ENCODE measurements at regions not wholly inside any gene's neighbourhood (a gene's known extent, or its start where the extent isn't known, plus 50 kb on each side); places are given as distances from the start of the nearest gene placed in this dataset.
"Not testable (repeated sequence)": the region's sequence is repeated elsewhere in the genome, so short reads cannot be mapped to it uniquely, and the experiment has no call there.

GRCh38 chr10:2883238-2883637 lies 184.1 kb upstream of the PFKP start:
- Histone ChIP-seq H3K4me3 (no peak overlapping the region), H3K36me3 (no peaks in the 10 kb centered on the region), H3K27ac (no peak overlapping the region), H3K27me3 (no peaks in the 10 kb centered on the region), H3K4me1 (no peaks in the 10 kb centered on the region), H3K9me3 (no peaks in the 10 kb centered on the region)
- 83 to 84% methylated on average over 1 of the region's 1 CpG for WGBS, 2 donors (ENCODE audit: low coverage in 1 of 2)
- TF ChIP-seq POLR2A (IDR thresholded peaks at IDR 0.05), result no peak
- DNase-seq, result no peak
- intact Hi-C loops (cut with DNase I; ENCODE audit: low total_unique reads), result no loop called here
- in situ Hi-C loops (cut with MboI; ENCODE audit: low pct_ligation_motif_present in 1 of 4, low pct_unique_long_range_greater_than_20kb in 1 of 4, low sequenced_read_pairs in 3 of 4), result no loop called here

- in situ Hi-C loops (cut with MboI; ENCODE audit: low pct_ligation_motif_present in 1 of 4, low pct_unique_long_range_greater_than_20kb in 1 of 4, low sequenced_read_pairs in 3 of 4), result no loop called here
- DNase-seq, result no peak
- intact Hi-C loops (cut with DNase I; ENCODE audit: low total_unique reads), result no loop called here
- Histone ChIP-seq H3K36me3 (no peaks in the 10 kb centered on the region), H3K4me3 (no peak overlapping the region), H3K4me1 (no peaks in the 10 kb centered on the region), H3K27ac (no peak overlapping the region), H3K27me3 (no peaks in the 10 kb centered on the region), H3K9me3 (no peaks in the 10 kb centered on the region)
- 70 to 75% methylated on average over 9 of the region's 9 CpGs for WGBS, 2 donors (ENCODE audit: low coverage in 1 of 2)
- TF ChIP-seq POLR2AphosphoS5 (IDR thresholded peaks at IDR 0.05), result no peak
- no peak for TF ChIP-seq EP300 (IDR thresholded peaks at IDR 0.05; ENCODE audit: low read depth)
- no peak for TF ChIP-seq CTCF (IDR thresholded peaks at IDR 0.05)
- TF ChIP-seq POLR2A (IDR thresholded peaks at IDR 0.05), result no peak
Observed at GRCh38 chr10:2882628-2883027, 184.7 kb upstream of the PFKP start.

- Histone ChIP-seq H3K27ac (no peak overlapping the region), H3K36me3 (no peaks in the 10 kb centered on the region), H3K4me1 (no peaks in the 10 kb centered on the region), H3K27me3 (no peaks in the 10 kb centered on the region), H3K4me3 (no peak overlapping the region), H3K9me3 (no peaks in the 10 kb centered on the region)
- 42 to 50% methylated on average over 6 of the region's 6 CpGs for WGBS, 2 donors (ENCODE audit: low coverage in 1 of 2)
- no peak for DNase-seq
- intact Hi-C loops (cut with DNase I; ENCODE audit: low total_unique reads) (no loop called here), in situ Hi-C loops (cut with MboI; ENCODE audit: low pct_ligation_motif_present in 1 of 4, low pct_unique_long_range_greater_than_20kb in 1 of 4, low sequenced_read_pairs in 3 of 4) (no loop called here)
- TF ChIP-seq EP300 (IDR thresholded peaks at IDR 0.05; ENCODE audit: low read depth) (no peak), POLR2A (IDR thresholded peaks at IDR 0.05) (no peak), CTCF (IDR thresholded peaks at IDR 0.05) (no peak), POLR2AphosphoS5 (IDR thresholded peaks at IDR 0.05) (no peak)
Observed at GRCh38 chr10:2881720-2882620, 185.4 kb upstream of the PFKP start.

- H3K4me3 ChIP-seq; DNase-seq; H3K36me3 ChIP-seq; H3K9me3 ChIP-seq; H3K27ac ChIP-seq; in situ Hi-C loops (cut with MboI; ENCODE audit: low pct_ligation_motif_present in 1 of 4, low pct_unique_long_range_greater_than_20kb in 1 of 4, low sequenced_read_pairs in 3 of 4); H3K27me3 ChIP-seq; H3K4me1 ChIP-seq; intact Hi-C loops (cut with DNase I; ENCODE audit: low total_unique reads): not testable (repeated sequence)
- WGBS, 2 donors (ENCODE audit: low coverage in 1 of 2), result 91 to 100% methylated on average over 1 to 2 of the region's 2 CpGs
Observed at GRCh38 chr10:2880050-2880449, 187.3 kb upstream of the PFKP start.

GRCh38 chr10:2878818-2879217 lies 188.5 kb upstream of the PFKP start:
- WGBS, 2 donors (ENCODE audit: low coverage in 1 of 2), result 52 to 57% methylated on average over 5 to 8 of the region's 8 CpGs
- H3K4me1 ChIP-seq, result no peaks in the 10 kb centered on the region
- no peak for TF ChIP-seq CTCF (IDR thresholded peaks at IDR 0.05)
- no peak for TF ChIP-seq EP300 (IDR thresholded peaks at IDR 0.05; ENCODE audit: low read depth)
- no peak for TF ChIP-seq POLR2AphosphoS5 (IDR thresholded peaks at IDR 0.05)
- no peak for TF ChIP-seq POLR2A (IDR thresholded peaks at IDR 0.05)
- H3K27ac ChIP-seq, result no peak overlapping the region
- no peak overlapping the region for H3K4me3 ChIP-seq
- H3K9me3 ChIP-seq, result no peaks in the 10 kb centered on the region
- no peaks in the 10 kb centered on the region for H3K27me3 ChIP-seq
- no peak for DNase-seq
- in situ Hi-C loops (cut with MboI; ENCODE audit: low pct_ligation_motif_present in 1 of 4, low pct_unique_long_range_greater_than_20kb in 1 of 4, low sequenced_read_pairs in 3 of 4) (no loop called here), intact Hi-C loops (cut with DNase I; ENCODE audit: low total_unique reads) (no loop called here)
- no peaks in the 10 kb centered on the region for H3K36me3 ChIP-seq
